CD4-positive, alpha-beta T cell (primary cell): ENCODE measurements at regions not wholly inside any gene's neighbourhood (a gene's known extent, or its start where the extent isn't known, plus 50 kb on each side); places are given as distances from the start of the nearest gene placed in this dataset.

Experiments
- ATAC-seq: fragments of 200-7000 bp; cut with Tn5 transposase; one replicate; pipeline ENCODE4 v1.10.0; 2022; ENCODE audit warnings: mild to moderate bottlenecking; ENCODE audit not compliant: poor library complexity
- CTCF ChIA-PET: fragments of 350-600 bp; sonication (Branson Sonifier 250); formaldehyde crosslinking; loops from one replicate; lab custom pipeline; 2021; ENCODE audit warnings: antibody characterized with exemption, inconsistent platforms; lab: Charles Lee
- POLR2A ChIA-PET: fragments of 350-600 bp; sonication (Branson Sonifier 250); formaldehyde crosslinking; loops from one replicate; lab custom pipeline; 2021; ENCODE audit warnings: antibody characterized with exemption, inconsistent platforms; lab: Charles Lee
- DNase-seq, 14 experiments: peaks; one replicate each; pipeline ENCODE4 v3.0.0-alpha.2; 2013 to 2020; ENCODE audit warnings: mixed read lengths in 2 of 14
- H3K27ac ChIP-seq, 2 donors: one replicate each; pipeline versions ENCODE4 v1.5.1 to v1.7.0; 2013; ENCODE audit warnings: low read length in 2 of 2, low read depth in 1 of 2, mild to moderate bottlenecking in 1 of 2
- H3K27me3 ChIP-seq, 2 experiments: 1 replicate in 1 of 2; 2 replicates in 1 of 2; pipeline versions ENCODE4 v1.6.1 to v1.7.0; 2013; ENCODE audit warnings: low read length in 2 of 2, control low read depth in 1 of 2, mild to moderate bottlenecking in 1 of 2, moderate library complexity in 1 of 2; ENCODE audit not compliant: insufficient read depth in 2 of 2, control insufficient read depth in 1 of 2
- H3K36me3 ChIP-seq: one replicate; pipeline ENCODE4 v1.6.1; 2013; ENCODE audit warnings: low read length, control low read depth; ENCODE audit not compliant: insufficient read depth
- H3K4me1 ChIP-seq: one replicate; pipeline ENCODE4 v1.6.1; 2013; ENCODE audit warnings: low read length, control low read depth; ENCODE audit not compliant: insufficient read depth
- H3K4me3 ChIP-seq: one replicate; pipeline ENCODE4 v1.5.1; 2013; ENCODE audit warnings: mild to moderate bottlenecking, low read length, moderate library complexity
- H3K9me3 ChIP-seq, 2 experiments: 1 replicate in 1 of 2; 2 replicates in 1 of 2; pipeline versions ENCODE4 v1.6.1 to v1.7.0; 2013; ENCODE audit warnings: low read length in 2 of 2, mild to moderate bottlenecking in 2 of 2, control low read depth in 1 of 2, moderate library complexity in 1 of 2; ENCODE audit not compliant: control insufficient read depth in 1 of 2, insufficient read depth in 1 of 2
- H3K27ac Mint-ChIP-seq: one replicate; pipeline ENCODE4 v1.8.0; 2020; ENCODE audit warnings: mixed read lengths
- H3K27me3 Mint-ChIP-seq: one replicate; pipeline ENCODE4 v1.8.0; 2021; ENCODE audit warnings: mixed read lengths
- H3K36me3 Mint-ChIP-seq: one replicate; pipeline ENCODE4 v1.8.0; 2021; ENCODE audit warnings: low read depth, mixed read lengths
- H3K4me1 Mint-ChIP-seq: one replicate; pipeline ENCODE4 v1.8.0; 2021; ENCODE audit warnings: low read depth, mixed read lengths
- H3K4me3 Mint-ChIP-seq: one replicate; pipeline ENCODE4 v1.8.0; 2020; ENCODE audit warnings: mild to moderate bottlenecking, mixed read lengths
- H3K9me3 Mint-ChIP-seq: one replicate; pipeline ENCODE4 v1.8.0; 2020; ENCODE audit warnings: mixed read lengths
- intact Hi-C, 2 experiments: fragments of 100-400 bp; cut with DNase I in 1 of 2; cut with micrococcal nuclease in 1 of 2; formaldehyde crosslinking; loops; one replicate each; pipeline versions ENCODE4 v1.15.1 to v1.9.0; 2023 to 2025; cut with DNase I, micrococcal nuclease
- TF ChIP-seq, protein P1 (sequence below): fragments of 200-600 bp; IDR thresholded peaks from one replicate; pipeline ENCODE4 v1.8.0; 2022; ENCODE audit warnings: antibody characterized with exemption, mild to moderate bottlenecking

DNA sequence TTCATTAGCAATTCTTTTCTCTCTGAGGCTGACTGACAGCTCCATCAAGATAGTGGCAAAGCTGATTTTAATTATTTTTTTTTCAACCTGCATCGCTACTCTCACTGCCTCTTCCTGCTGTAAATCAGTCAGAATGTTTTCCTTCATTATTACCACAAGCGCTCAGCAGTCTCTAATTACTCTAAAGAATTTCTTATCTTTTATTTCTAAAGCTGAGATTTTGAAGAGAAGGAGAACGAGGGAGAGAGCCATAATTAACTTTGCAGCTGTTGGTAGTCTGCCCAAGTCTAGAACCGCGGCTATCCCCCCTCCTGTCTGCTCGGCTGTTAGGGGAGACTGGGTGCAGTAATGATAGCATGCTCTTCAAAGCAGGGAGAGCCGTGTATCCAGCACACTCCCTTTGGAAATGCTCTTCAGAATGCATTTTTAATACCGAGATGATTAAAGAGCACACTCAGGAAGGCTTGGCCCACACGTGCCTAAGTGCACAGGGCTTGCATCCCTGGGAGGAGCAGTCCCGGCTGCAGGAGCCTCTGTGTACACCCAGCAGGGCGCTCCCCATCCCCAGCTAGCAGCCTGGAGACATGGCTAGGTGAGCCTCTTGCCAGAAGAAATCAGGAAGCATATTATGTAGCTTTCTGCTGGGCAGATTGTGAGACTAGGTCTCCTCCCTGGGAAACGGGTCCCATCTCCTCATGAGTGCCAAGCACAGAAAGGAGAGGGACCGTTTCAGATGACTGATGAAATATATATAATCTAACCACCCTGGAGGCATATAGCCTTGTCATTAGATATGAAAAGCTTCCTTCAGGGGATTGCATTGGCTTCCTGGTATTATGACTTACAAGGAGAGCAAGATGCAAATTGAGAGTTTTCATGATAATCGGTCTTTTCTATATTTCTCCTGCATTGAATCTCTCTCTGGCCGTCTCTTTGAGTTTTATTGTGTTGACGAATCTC, 555.2 kb downstream of the CMPK2 start:
- ATAC-seq, result no peak
- intact Hi-C loops, result no loop called here

DNA sequence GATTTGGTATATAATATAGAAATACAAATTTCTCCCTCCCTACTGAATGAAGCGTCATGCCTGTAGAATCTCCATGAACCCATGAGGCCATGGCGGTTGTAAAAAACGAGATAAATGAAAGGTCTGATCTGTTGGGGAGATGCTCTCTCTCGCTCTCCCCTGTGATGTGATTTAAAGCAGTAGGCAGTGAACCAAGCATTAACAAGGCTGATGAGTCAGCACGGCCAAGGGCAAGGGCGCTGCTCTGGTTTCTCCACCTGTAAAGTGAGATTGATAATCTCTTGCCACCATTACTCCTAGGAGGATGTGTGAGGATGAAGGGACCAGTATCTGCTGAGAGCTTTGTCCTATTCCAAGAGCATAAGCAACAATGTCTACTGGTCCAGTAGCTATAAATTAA, 553.3 kb downstream of the CMPK2 start:
- Histone ChIP-seq H3K9me3 (peaks cover 0 to 4% of the 10 kb centered on the region in 2 experiments), H3K36me3 (no peaks in the 10 kb centered on the region), H3K27ac (no peak overlapping the region), H3K4me1 (no peaks in the 10 kb centered on the region), H3K27me3 (no peaks in the 10 kb centered on the region), H3K4me3 (no peak overlapping the region)
- Mint-ChIP-seq H3K27ac (no peak overlapping the region), H3K9me3 (peaks cover 3% of the 10 kb centered on the region), H3K4me3 (no peak overlapping the region), H3K4me1 (no peaks in the 10 kb centered on the region), H3K27me3 (no peaks in the 10 kb centered on the region), H3K36me3 (no peaks in the 10 kb centered on the region)
- intact Hi-C loops, result no loop called here
- DNase-seq (no peak), ATAC-seq (no peak)
- TF ChIP-seq, protein P1, sequence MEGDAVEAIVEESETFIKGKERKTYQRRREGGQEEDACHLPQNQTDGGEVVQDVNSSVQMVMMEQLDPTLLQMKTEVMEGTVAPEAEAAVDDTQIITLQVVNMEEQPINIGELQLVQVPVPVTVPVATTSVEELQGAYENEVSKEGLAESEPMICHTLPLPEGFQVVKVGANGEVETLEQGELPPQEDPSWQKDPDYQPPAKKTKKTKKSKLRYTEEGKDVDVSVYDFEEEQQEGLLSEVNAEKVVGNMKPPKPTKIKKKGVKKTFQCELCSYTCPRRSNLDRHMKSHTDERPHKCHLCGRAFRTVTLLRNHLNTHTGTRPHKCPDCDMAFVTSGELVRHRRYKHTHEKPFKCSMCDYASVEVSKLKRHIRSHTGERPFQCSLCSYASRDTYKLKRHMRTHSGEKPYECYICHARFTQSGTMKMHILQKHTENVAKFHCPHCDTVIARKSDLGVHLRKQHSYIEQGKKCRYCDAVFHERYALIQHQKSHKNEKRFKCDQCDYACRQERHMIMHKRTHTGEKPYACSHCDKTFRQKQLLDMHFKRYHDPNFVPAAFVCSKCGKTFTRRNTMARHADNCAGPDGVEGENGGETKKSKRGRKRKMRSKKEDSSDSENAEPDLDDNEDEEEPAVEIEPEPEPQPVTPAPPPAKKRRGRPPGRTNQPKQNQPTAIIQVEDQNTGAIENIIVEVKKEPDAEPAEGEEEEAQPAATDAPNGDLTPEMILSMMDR, result no peak
- POLR2A ChIA-PET, result no interaction called here
- CTCF ChIA-PET, result no interaction called here

More for the DNA sequence above, 555.2 kb downstream of the CMPK2 start:
- Mint-ChIP-seq H3K36me3 (no peaks in the 10 kb centered on the region), H3K9me3 (peaks cover 3% of the 10 kb centered on the region), H3K4me1 (no peaks in the 10 kb centered on the region), H3K4me3 (no peak overlapping the region), H3K27me3 (no peaks in the 10 kb centered on the region), H3K27ac (no peak overlapping the region)
- CTCF ChIA-PET, result no interaction called here
- no peaks in the 10 kb centered on the region for H3K27me3 ChIP-seq
- TF ChIP-seq, protein P1, result no peak
- H3K36me3 ChIP-seq, result no peaks in the 10 kb centered on the region
- H3K9me3 ChIP-seq, result peaks cover 0 to 4% of the 10 kb centered on the region in 2 experiments
- no peak overlapping the region for H3K27ac ChIP-seq
- no peaks in the 10 kb centered on the region for H3K4me1 ChIP-seq
- POLR2A ChIA-PET, result no interaction called here
- no peak overlapping the region for H3K4me3 ChIP-seq
- DNase-seq, result no peak

DNA sequence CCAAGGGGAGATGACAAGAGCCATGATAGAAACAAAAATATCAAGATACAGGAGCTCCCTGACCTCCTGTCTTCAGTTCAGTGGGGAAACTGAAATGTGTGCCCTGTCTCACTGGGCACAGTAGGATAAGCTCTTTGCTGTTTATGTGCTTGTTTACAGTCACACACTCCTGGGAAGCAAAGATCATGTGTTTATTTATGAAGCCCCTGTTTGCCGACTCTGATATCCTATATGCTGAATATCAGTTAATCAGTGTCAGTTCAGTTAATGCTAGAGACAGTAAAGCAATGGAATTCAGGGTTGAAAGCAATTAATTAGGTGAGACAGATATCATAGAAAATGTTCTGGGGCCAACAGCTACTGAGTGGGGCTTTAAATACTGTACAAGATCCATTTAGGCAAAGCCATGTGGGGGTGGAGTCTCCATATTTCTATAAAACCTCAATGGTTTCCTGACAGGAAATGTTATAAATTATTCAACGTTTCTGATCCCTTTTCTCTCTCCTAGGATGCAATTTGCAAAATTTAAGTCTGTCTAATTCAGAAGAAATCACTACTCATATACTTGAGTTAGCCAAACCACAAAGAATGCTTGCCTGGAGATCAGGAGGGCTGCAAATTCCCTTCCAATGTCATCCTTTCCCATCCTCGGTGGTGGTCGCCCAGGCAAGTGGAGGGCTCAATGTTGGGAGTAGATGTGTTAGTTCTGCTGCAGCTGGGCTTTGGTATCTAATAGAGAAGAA, 551.3 kb downstream of the CMPK2 start:
- no peaks in the 10 kb centered on the region for H3K36me3 ChIP-seq
- no peaks in the 10 kb centered on the region for H3K27me3 ChIP-seq
- ChIA-PET POLR2A (no interaction called here), CTCF (no interaction called here)
- H3K9me3 Mint-ChIP-seq, result peaks cover 7% of the 10 kb centered on the region
- H3K27ac Mint-ChIP-seq, result no peak overlapping the region
- intact Hi-C loops, result no loop called here
- no peaks in the 10 kb centered on the region for H3K4me1 ChIP-seq
- no peaks in the 10 kb centered on the region for H3K4me1 Mint-ChIP-seq
- ATAC-seq (no peak), DNase-seq (no peak)
- H3K27ac ChIP-seq, result no peak overlapping the region
- H3K4me3 ChIP-seq, result no peak overlapping the region
- H3K4me3 Mint-ChIP-seq, result no peak overlapping the region
- TF ChIP-seq, protein P1, result no peak
- H3K27me3 Mint-ChIP-seq, result no peaks in the 10 kb centered on the region
- H3K9me3 ChIP-seq, result peaks cover 0 to 4% of the 10 kb centered on the region in 2 experiments
- H3K36me3 Mint-ChIP-seq, result no peaks in the 10 kb centered on the region
